Neural cell (in vitro differentiated cells): ENCODE measurements at regions not wholly inside any gene's neighbourhood (a gene's known extent, or its start where the extent isn't known, plus 50 kb on each side); places are given as distances from the start of the nearest gene placed in this dataset.

Experiments used
- H2AFZ ChIP-seq: fragments of 200-600, 300-800 bp; sonication (generic), shearing (Covaris generic); 2 replicates; pipeline ENCODE4 v1.6.0; 2014; ENCODE audit warnings: low read depth, mild to moderate bottlenecking, antibody characterized with exemption, low read length, moderate library complexity
- H3F3A ChIP-seq: fragments of 200-600 bp; shearing (Covaris generic); 2 replicates; pipeline ENCODE4 v1.6.1; 2016; ENCODE audit warnings: mild to moderate bottlenecking, moderate library complexity, mixed read lengths, antibody characterized with exemption, low read length; ENCODE audit not compliant: insufficient read depth, poor library complexity, severe bottlenecking
- H3K27ac ChIP-seq: fragments of 200-600, 300-800 bp; sonication (generic), shearing (Covaris generic); 2 replicates; pipeline ENCODE4 v1.5.1; 2014; ENCODE audit warnings: mild to moderate bottlenecking, low read length, moderate library complexity
- H3K27me3 ChIP-seq: fragments of 300-800, 200-600 bp; sonication (generic), shearing (Covaris generic); 2 replicates; pipeline ENCODE4 v1.6.0; 2014; ENCODE audit warnings: mild to moderate bottlenecking, low read depth, low read length, moderate library complexity; ENCODE audit not compliant: insufficient read depth
- H3K36me3 ChIP-seq: fragments of 300-800, 200-600 bp; sonication (generic), shearing (Covaris generic); 2 replicates; pipeline ENCODE4 v1.5.1; 2014; ENCODE audit warnings: mild to moderate bottlenecking, antibody characterized with exemption, low read length, moderate library complexity; ENCODE audit not compliant: insufficient read depth
- H3K4me2 ChIP-seq: fragments of 300-800, 200-600 bp; sonication (generic), shearing (Covaris generic); 2 replicates; pipeline ENCODE4 v1.6.0; 2014; ENCODE audit warnings: mild to moderate bottlenecking, low read length
- H3K4me3 ChIP-seq: fragments of 300-800, 200-600 bp; sonication (generic), shearing (Covaris generic); 2 replicates; pipeline ENCODE4 v1.5.1; 2014; ENCODE audit warnings: mild to moderate bottlenecking, low read length, moderate library complexity
- H3K79me2 ChIP-seq: fragments of 200-600 bp; shearing (Covaris generic); replicated peaks from 2 replicates; pipeline ENCODE4 v1.6.0; 2014; ENCODE audit warnings: mild to moderate bottlenecking, low read length, moderate library complexity; ENCODE audit not compliant: insufficient read depth
- H3K9ac ChIP-seq: fragments of 300-800, 200-600 bp; sonication (generic), shearing (Covaris generic); 2 replicates; pipeline ENCODE4 v1.6.1; 2016; ENCODE audit warnings: mild to moderate bottlenecking, low read length, mixed read lengths
- H3K9me2 ChIP-seq: fragments of 200-600 bp; shearing (Covaris generic); 2 replicates; pipeline ENCODE4 v1.6.1; 2016; ENCODE audit warnings: mild to moderate bottlenecking, low read length, mixed read lengths; ENCODE audit not compliant: insufficient read depth
- H3K9me3 ChIP-seq: fragments of 200-600, 300-800 bp; sonication (generic), shearing (Covaris generic); 2 replicates; pipeline ENCODE4 v1.6.1; 2016; ENCODE audit warnings: mild to moderate bottlenecking, mixed run types, low read length, moderate library complexity, mixed read lengths
- H4K20me1 ChIP-seq: fragments of 200-600 bp; shearing (Covaris generic); 2 replicates; pipeline ENCODE4 v1.6.1; 2016; ENCODE audit warnings: mild to moderate bottlenecking, mixed run types; ENCODE audit not compliant: insufficient read depth
- EP300 ChIP-seq: fragments of 450-650 bp; conservative IDR thresholded peaks from 2 replicates; pipeline ENCODE4 v1.6.1; 2014; ENCODE audit warnings: antibody characterized with exemption, mild to moderate bottlenecking, moderate library complexity; ENCODE audit not compliant: poor library complexity, severe bottlenecking
- EZH2 ChIP-seq: fragments of 200-600, 300-800 bp; shearing (Covaris generic), sonication (generic); IDR thresholded peaks from 2 replicates; pipeline ENCODE4 v1.6.1; 2014; ENCODE audit warnings: antibody characterized with exemption, low read length, borderline replicate concordance, mild to moderate bottlenecking; ENCODE audit not compliant: insufficient read depth, poor library complexity, severe bottlenecking
- MXI1 ChIP-seq: fragments of 450-650 bp; conservative IDR thresholded peaks from 2 replicates; pipeline ENCODE4 v1.6.1; 2014; ENCODE audit warnings: antibody characterized with exemption, mild to moderate bottlenecking; ENCODE audit not compliant: poor library complexity, severe bottlenecking
- POLR2AphosphoS5 ChIP-seq: IDR thresholded peaks from 2 replicates; pipeline ENCODE4 v1.6.1; 2012
- RAD21 ChIP-seq: fragments of 450-650 bp; conservative IDR thresholded peaks from 2 replicates; pipeline ENCODE4 v1.6.1; 2014; ENCODE audit warnings: antibody characterized with exemption, mild to moderate bottlenecking, moderate library complexity
- SMC3 ChIP-seq: fragments of 450-650 bp; conservative IDR thresholded peaks from 2 replicates; pipeline ENCODE4 v1.6.1; 2014; ENCODE audit warnings: antibody characterized with exemption, mild to moderate bottlenecking, moderate library complexity; ENCODE audit not compliant: poor library complexity
- TAF1 ChIP-seq: IDR thresholded peaks from 2 replicates; pipeline ENCODE4 v1.6.1; 2012; ENCODE audit warnings: low read depth
- TF ChIP-seq, protein P1 (sequence below): IDR thresholded peaks from 2 replicates; pipeline ENCODE4 v1.6.1; 2012; ENCODE audit warnings: borderline replicate concordance
- TF ChIP-seq, protein P2 (sequence below): fragments of 450-650 bp; IDR thresholded peaks from 2 replicates; pipeline ENCODE4 v1.5.1; 2014; ENCODE audit warnings: antibody characterized with exemption, mild to moderate bottlenecking, moderate library complexity; ENCODE audit not compliant: poor library complexity, severe bottlenecking

DNA sequence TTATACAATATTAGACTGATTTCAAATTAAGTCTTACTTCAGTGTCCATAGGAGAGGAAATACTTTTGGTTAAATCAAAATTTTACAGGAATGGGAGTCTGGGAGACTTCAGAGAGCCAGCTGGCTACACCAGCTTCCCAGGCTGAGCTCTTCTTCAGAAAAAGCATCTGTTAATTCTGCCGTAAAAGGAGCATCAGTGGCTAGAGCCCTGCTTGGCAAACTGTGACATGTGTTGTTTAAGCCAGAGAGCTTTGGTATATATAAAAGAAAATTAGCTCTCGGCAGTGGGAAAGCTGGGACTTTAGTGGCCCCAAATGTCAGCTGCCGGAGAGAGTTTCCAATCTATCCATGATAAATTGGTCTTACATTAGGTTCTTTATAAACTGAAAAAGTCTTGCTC is 378.8 kb upstream of the TUSC1 start (continued):
- TF ChIP-seq, protein P1, sequence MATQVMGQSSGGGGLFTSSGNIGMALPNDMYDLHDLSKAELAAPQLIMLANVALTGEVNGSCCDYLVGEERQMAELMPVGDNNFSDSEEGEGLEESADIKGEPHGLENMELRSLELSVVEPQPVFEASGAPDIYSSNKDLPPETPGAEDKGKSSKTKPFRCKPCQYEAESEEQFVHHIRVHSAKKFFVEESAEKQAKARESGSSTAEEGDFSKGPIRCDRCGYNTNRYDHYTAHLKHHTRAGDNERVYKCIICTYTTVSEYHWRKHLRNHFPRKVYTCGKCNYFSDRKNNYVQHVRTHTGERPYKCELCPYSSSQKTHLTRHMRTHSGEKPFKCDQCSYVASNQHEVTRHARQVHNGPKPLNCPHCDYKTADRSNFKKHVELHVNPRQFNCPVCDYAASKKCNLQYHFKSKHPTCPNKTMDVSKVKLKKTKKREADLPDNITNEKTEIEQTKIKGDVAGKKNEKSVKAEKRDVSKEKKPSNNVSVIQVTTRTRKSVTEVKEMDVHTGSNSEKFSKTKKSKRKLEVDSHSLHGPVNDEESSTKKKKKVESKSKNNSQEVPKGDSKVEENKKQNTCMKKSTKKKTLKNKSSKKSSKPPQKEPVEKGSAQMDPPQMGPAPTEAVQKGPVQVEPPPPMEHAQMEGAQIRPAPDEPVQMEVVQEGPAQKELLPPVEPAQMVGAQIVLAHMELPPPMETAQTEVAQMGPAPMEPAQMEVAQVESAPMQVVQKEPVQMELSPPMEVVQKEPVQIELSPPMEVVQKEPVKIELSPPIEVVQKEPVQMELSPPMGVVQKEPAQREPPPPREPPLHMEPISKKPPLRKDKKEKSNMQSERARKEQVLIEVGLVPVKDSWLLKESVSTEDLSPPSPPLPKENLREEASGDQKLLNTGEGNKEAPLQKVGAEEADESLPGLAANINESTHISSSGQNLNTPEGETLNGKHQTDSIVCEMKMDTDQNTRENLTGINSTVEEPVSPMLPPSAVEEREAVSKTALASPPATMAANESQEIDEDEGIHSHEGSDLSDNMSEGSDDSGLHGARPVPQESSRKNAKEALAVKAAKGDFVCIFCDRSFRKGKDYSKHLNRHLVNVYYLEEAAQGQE: no peak
- TF ChIP-seq POLR2AphosphoS5: no peak

DNA sequence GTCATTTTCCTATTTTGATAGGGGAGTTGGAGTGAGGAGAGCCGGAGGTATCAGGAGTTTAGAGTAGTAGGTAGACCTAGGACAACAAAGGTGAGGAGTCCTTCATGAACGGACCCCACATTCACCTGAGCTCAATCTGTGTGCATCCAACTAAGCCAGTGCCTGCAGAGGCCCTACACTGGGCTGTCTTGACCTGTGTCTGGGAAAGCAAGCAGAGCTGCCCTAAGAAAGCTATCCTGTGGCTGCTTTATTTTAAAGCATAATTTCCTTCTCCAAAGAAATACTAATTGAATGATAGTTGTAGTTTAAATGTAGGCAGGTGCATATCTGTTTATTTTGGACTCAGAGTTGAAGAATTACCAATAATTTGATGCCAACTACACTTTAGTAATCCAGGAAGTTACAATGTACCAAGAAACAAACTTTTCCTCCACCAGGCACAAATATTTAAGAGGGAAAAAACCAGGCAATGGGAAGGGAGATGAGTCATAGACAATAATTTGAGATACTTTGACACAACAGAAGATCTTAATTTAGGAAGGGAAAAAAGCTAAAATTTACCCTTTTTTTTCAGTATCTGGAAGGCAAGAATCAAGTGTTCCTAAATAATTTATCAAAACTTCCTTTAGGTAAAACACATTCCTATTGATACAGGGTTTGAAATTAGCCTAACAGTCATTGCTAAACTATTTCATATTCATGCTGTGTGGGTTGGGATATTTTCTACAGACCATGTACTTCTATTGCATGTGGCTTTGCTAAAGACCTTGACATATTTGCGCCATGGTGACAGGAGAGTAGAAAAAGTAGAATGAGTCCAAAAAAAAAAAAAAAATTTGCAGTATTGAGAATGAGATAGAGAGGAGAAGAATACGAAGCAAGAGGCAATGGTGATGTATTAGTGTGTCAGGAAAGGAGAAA is 376.6 kb upstream of the TUSC1 start:
- Histone ChIP-seq H3K9me2 (no peaks in the 10 kb centered on the region), H3F3A (no peaks in the 10 kb centered on the region), H3K9me3 (no peaks in the 10 kb centered on the region), H3K27ac (no peak overlapping the region), H3K79me2 (no peaks in the 10 kb centered on the region), H3K4me2 (no peak overlapping the region), H3K27me3 (no peaks in the 10 kb centered on the region), H4K20me1 (no peaks in the 10 kb centered on the region), H3K36me3 (no peaks in the 10 kb centered on the region), H3K4me3 (no peak overlapping the region), H2AFZ (no peak overlapping the region), H3K9ac (no peak overlapping the region)
- TF ChIP-seq EP300: no peak
- TF ChIP-seq POLR2AphosphoS5: no peak
- no peak for TF ChIP-seq MXI1
- no peak for TF ChIP-seq SMC3
- no peak for TF ChIP-seq TAF1
- TF ChIP-seq RAD21: no peak
- TF ChIP-seq, protein P1: no peak
- no peak for TF ChIP-seq EZH2
- TF ChIP-seq, protein P2, sequence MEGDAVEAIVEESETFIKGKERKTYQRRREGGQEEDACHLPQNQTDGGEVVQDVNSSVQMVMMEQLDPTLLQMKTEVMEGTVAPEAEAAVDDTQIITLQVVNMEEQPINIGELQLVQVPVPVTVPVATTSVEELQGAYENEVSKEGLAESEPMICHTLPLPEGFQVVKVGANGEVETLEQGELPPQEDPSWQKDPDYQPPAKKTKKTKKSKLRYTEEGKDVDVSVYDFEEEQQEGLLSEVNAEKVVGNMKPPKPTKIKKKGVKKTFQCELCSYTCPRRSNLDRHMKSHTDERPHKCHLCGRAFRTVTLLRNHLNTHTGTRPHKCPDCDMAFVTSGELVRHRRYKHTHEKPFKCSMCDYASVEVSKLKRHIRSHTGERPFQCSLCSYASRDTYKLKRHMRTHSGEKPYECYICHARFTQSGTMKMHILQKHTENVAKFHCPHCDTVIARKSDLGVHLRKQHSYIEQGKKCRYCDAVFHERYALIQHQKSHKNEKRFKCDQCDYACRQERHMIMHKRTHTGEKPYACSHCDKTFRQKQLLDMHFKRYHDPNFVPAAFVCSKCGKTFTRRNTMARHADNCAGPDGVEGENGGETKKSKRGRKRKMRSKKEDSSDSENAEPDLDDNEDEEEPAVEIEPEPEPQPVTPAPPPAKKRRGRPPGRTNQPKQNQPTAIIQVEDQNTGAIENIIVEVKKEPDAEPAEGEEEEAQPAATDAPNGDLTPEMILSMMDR: no peak
